ENCODE measurements at regions not wholly inside any gene's neighbourhood (a gene's known extent, or its start where the extent isn't known, plus 50 kb on each side); places are given as distances from the start of the nearest gene placed in this dataset.

- ATAC-seq (ENCODE audit: low read depth) (no peak), DNase-seq (ENCODE audit: low spot score in 2 of 2) (no peak)
- no peaks in the 10 kb centered on the region for H3K9me3 Mint-ChIP-seq
- H3K36me3 Mint-ChIP-seq = peaks cover 2% of the 10 kb centered on the region
- no peak overlapping the region for H3K27ac Mint-ChIP-seq
- peaks cover 2% of the 10 kb centered on the region for H3K4me1 Mint-ChIP-seq
- no peaks in the 10 kb centered on the region for H3K27me3 Mint-ChIP-seq
- H3K4me3 Mint-ChIP-seq = no peak overlapping the region
Observed at GRCh38 chr9:19551124-19551929, 142.5 kb downstream of the ACER2 start.

DNA sequence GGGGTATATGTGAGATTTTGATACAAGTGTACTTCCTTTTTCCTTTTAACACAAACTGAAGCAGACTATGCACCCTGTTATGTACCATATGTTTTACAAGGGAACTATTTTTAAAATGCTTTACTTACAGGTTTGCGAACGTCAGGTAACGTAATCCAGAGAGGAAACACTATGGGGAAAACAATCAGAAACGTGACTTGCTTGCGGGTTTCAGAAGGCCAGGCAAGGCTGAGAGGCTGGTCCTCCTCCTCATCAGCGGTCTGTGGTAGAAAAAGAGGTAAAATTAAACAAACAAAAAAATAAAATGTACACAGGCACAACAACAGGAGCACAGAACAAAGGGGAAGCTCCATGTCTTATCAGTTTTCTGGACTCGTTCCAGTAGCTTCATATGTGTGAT lies 141.2 kb downstream of the ACER2 start:
- Mint-ChIP-seq H3K4me1 (peaks cover 2% of the 10 kb centered on the region), H3K27me3 (no peaks in the 10 kb centered on the region), H3K36me3 (peaks cover 3% of the 10 kb centered on the region)

GRCh38 chr9:19533373-19533772 lies 124.6 kb downstream of the ACER2 start:
- no peak overlapping the region for H3K27ac Mint-ChIP-seq
- no peak overlapping the region for H3K4me3 Mint-ChIP-seq
- H3K36me3 Mint-ChIP-seq = no peaks in the 10 kb centered on the region
- no peak for DNase-seq (ENCODE audit: low spot score in 2 of 2)
- no peak for ATAC-seq (ENCODE audit: low read depth)
- H3K27me3 Mint-ChIP-seq = no peaks in the 10 kb centered on the region
- no peaks in the 10 kb centered on the region for H3K4me1 Mint-ChIP-seq
- no peaks in the 10 kb centered on the region for H3K9me3 Mint-ChIP-seq

More for the DNA sequence above, 141.2 kb downstream of the ACER2 start:
- DNase-seq (ENCODE audit: low spot score in 2 of 2) (no peak), ATAC-seq (ENCODE audit: low read depth) (no peak)
- Mint-ChIP-seq H3K27ac (no peak overlapping the region), H3K9me3 (peaks cover 1% of the 10 kb centered on the region), H3K4me3 (no peak overlapping the region)

GRCh38 chr9:19527663-19528062 lies 118.9 kb downstream of the ACER2 start:
- Mint-ChIP-seq H3K4me3 (no peak overlapping the region), H3K9me3 (no peaks in the 10 kb centered on the region), H3K27me3 (no peaks in the 10 kb centered on the region), H3K27ac (no peak overlapping the region), H3K4me1 (no peaks in the 10 kb centered on the region), H3K36me3 (no peaks in the 10 kb centered on the region)
- no peak for ATAC-seq (ENCODE audit: low read depth)
- no peak for DNase-seq (ENCODE audit: low spot score in 2 of 2)

DNA sequence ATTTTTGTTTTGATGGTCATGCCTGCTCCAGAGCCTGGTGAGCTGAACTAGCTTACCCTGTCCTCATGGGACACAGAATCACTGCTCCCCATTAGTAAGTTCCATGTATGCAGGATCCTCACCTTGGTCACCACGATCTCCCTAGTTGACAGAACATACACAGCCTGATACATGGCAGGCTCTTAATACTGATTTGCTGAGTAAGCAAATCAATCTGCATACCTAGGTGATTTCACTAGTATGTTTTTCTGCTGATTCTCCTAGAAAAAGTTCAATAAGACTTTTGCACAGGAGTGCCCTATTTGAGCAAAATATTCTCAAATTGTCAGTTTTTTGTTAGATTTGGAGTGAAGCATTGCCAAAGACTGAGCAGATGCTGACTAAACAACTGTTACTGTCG lies 113.7 kb downstream of the ACER2 start:
- H3K4me1 Mint-ChIP-seq = no peaks in the 10 kb centered on the region
- H3K9me3 Mint-ChIP-seq = no peaks in the 10 kb centered on the region
- no peak overlapping the region for H3K27ac Mint-ChIP-seq
- ATAC-seq (ENCODE audit: low read depth) (no peak), DNase-seq (ENCODE audit: low spot score in 2 of 2) (no peak)
- peaks cover 2% of the 10 kb centered on the region for H3K27me3 Mint-ChIP-seq
- no peaks in the 10 kb centered on the region for H3K36me3 Mint-ChIP-seq
- no peak overlapping the region for H3K4me3 Mint-ChIP-seq

GRCh38 chr9:19521205-19521604 lies 112.4 kb downstream of the ACER2 start:
- no peak for ATAC-seq (ENCODE audit: low read depth)
- H3K36me3 Mint-ChIP-seq = no peaks in the 10 kb centered on the region
- no peaks in the 10 kb centered on the region for H3K4me1 Mint-ChIP-seq
- no peak for DNase-seq (ENCODE audit: low spot score in 2 of 2)
- H3K27ac Mint-ChIP-seq = no peak overlapping the region
- H3K27me3 Mint-ChIP-seq = peaks cover 2% of the 10 kb centered on the region
- no peaks in the 10 kb centered on the region for H3K9me3 Mint-ChIP-seq
- H3K4me3 Mint-ChIP-seq = no peak overlapping the region

- Mint-ChIP-seq H3K9me3 (no peaks in the 10 kb centered on the region), H3K36me3 (peaks cover 3% of the 10 kb centered on the region), H3K4me3 (no peak overlapping the region), H3K4me1 (peaks cover 3% of the 10 kb centered on the region), H3K27me3 (peaks cover 4% of the 10 kb centered on the region), H3K27ac (no peak overlapping the region)
- DNase-seq (ENCODE audit: low spot score in 2 of 2) = no peak
- ATAC-seq (ENCODE audit: low read depth) = no peak
Observed at GRCh38 chr9:19517202-19517942, 108.6 kb downstream of the ACER2 start.

DNA sequence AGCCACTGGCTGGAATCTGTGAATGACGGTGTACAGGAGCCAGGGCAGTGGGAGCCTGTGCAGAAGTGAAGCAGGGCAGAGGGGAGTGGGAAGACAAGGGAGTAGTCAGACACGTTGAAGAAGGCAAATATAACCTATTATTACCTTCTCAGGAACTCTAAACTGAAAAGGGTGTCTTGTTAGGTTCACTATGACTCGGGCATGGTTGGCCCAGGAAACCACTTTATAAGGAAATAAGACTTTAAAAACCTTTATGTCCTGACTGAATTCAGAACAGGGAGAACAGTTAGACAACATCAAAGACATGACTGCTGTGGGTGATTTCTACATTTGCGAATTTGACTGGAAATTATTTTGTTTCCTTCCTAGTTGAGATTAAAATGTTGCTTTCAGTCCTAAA lies 107.5 kb downstream of the ACER2 start:
- Mint-ChIP-seq H3K27me3 (peaks cover 4% of the 10 kb centered on the region), H3K4me1 (peaks cover 3% of the 10 kb centered on the region), H3K4me3 (no peak overlapping the region), H3K9me3 (no peaks in the 10 kb centered on the region), H3K36me3 (peaks cover 3% of the 10 kb centered on the region), H3K27ac (no peak overlapping the region)
- DNase-seq (ENCODE audit: low spot score in 2 of 2) (no peak), ATAC-seq (ENCODE audit: low read depth) (no peak)

GRCh38 chr9:19513671-19514275 lies 105.0 kb downstream of the ACER2 start:
- Mint-ChIP-seq H3K27ac (no peak overlapping the region), H3K4me3 (no peak overlapping the region), H3K4me1 (peaks cover 3% of the 10 kb centered on the region)

DNA sequence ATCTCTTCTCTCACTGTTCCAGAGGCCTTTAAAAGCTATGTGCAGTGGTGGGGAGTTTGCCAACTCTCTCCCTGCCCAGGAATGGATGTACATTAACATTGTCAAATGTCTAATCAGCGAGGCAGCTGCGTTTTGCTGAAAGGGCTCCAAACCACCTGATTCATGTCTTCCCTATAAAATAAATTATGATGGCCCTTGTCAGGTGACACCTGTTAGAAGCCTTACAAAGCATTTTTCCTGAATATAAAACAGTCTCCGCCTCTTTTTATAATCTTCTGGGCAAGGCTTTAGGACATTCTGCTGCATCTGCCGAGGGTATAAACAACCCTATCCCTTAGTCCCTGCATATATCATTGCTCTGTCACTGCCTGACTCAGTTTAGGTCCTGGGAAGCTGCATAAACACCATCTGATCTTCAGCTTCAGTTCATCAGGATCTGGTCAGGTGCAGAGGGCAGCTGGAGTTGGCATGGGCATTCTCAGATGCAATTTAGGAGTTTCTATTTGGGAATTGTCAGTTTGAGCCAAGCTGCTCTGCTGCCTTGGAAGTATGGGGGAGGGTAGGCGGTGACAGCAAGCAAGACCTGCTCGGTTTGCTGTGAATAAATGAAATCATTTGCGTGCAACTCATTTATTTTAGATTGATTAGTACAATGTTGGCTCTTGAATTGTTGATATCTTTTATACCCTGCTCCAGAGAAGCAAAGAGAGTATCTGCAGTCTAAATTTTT lies 103.5 kb downstream of the ACER2 start:
- Mint-ChIP-seq H3K27me3 (peaks cover 2% of the 10 kb centered on the region), H3K4me1 (peaks cover 3% of the 10 kb centered on the region), H3K27ac (no peak overlapping the region), H3K4me3 (no peak overlapping the region), H3K9me3 (no peaks in the 10 kb centered on the region), H3K36me3 (peaks cover 3% of the 10 kb centered on the region)
- DNase-seq (ENCODE audit: low spot score in 2 of 2) (no peak), ATAC-seq (ENCODE audit: low read depth) (no peak)

More at GRCh38 chr9:19513671-19514275, 105.0 kb downstream of the ACER2 start:
- peaks cover 3% of the 10 kb centered on the region for H3K36me3 Mint-ChIP-seq
- ATAC-seq (ENCODE audit: low read depth) = no peak
- peaks cover 2% of the 10 kb centered on the region for H3K27me3 Mint-ChIP-seq
- no peaks in the 10 kb centered on the region for H3K9me3 Mint-ChIP-seq
- DNase-seq (ENCODE audit: low spot score in 2 of 2) = no peak

- no peaks in the 10 kb centered on the region for H3K9me3 Mint-ChIP-seq
- peaks cover 3% of the 10 kb centered on the region for H3K4me1 Mint-ChIP-seq
- ATAC-seq (ENCODE audit: low read depth) (no peak), DNase-seq (ENCODE audit: low spot score in 2 of 2) (no peak)
- H3K4me3 Mint-ChIP-seq = no peak overlapping the region
- no peak overlapping the region for H3K27ac Mint-ChIP-seq
- peaks cover 3% of the 10 kb centered on the region for H3K36me3 Mint-ChIP-seq
- H3K27me3 Mint-ChIP-seq = peaks cover 2% of the 10 kb centered on the region
Observed at GRCh38 chr9:19511694-19512093, 102.9 kb downstream of the ACER2 start.

GRCh38 chr9:19510907-19511306 lies 102.1 kb downstream of the ACER2 start:
- Mint-ChIP-seq H3K9me3 (no peaks in the 10 kb centered on the region), H3K27me3 (no peaks in the 10 kb centered on the region), H3K4me1 (peaks cover 3% of the 10 kb centered on the region), H3K27ac (no peak overlapping the region), H3K4me3 (no peak overlapping the region), H3K36me3 (peaks cover under 1% of the 10 kb centered on the region)
- ATAC-seq (ENCODE audit: low read depth) = no peak
- no peak for DNase-seq (ENCODE audit: low spot score in 2 of 2)
